IMR-90 (cell line): ENCODE measurements at regions not wholly inside any gene's neighbourhood (a gene's known extent, or its start where the extent isn't known, plus 50 kb on each side); places are given as distances from the start of the nearest gene placed in this dataset.

Source experiments
- ATAC-seq: fragments of 200-7000 bp; cut with Tn5 transposase; 2 replicates; pipeline ENCODE4 v1.9.1; 2020; ENCODE audit warnings: low read depth, mild to moderate bottlenecking, moderate library complexity
- BruUV-seq: library from RNA; stranded (reverse); fragments of 400-500 nt; replicated peaks from 2 replicates; lab custom pipeline; 2021; lab: Mats Ljungman, UMichigan
- CTCF ChIA-PET: fragments of 300-600 bp; formaldehyde crosslinking; extraction: SDS; loops from one replicate; lab custom pipeline; 2021; ENCODE audit warnings: antibody characterized with exemption; lab: Yijun Ruan, JAX
- POLR2A ChIA-PET: fragments of 300-600 bp; sonication (Branson Sonifier 250); formaldehyde crosslinking; loops from one replicate; lab custom pipeline; 2022; ENCODE audit warnings: antibody characterized with exemption; ENCODE audit not compliant: unreplicated experiment; lab: Charles Lee
- DNase-seq: peaks from one replicate; pipeline ENCODE4 v3.0.0; 2013
- H2AFZ ChIP-seq: replicated peaks from 2 replicates; pipeline ENCODE3; 2013; ENCODE audit warnings: low read length, mild to moderate bottlenecking; ENCODE audit not compliant: poor library complexity
- H2AK5ac ChIP-seq: 2 replicates; pipeline ENCODE4 v1.6.1; 2013; ENCODE audit warnings: low read depth, low read length, inconsistent platforms
- H2AK9ac ChIP-seq: replicated peaks from 2 replicates; pipeline ENCODE3; 2013; ENCODE audit warnings: mild to moderate bottlenecking, low read depth, low read length, moderate library complexity; ENCODE audit not compliant: poor library complexity
- H2BK120ac ChIP-seq: 2 replicates; pipeline ENCODE4 v1.6.1; 2013; ENCODE audit warnings: low read depth, low read length, inconsistent platforms
- H2BK15ac ChIP-seq: 3 replicates; pipeline ENCODE4 v1.6.1; 2013; ENCODE audit warnings: low read depth, low read length, inconsistent platforms
- H2BK20ac ChIP-seq: 2 replicates; pipeline ENCODE4 v1.6.1; 2013; ENCODE audit warnings: low read depth, mild to moderate bottlenecking, inconsistent platforms, low read length, moderate library complexity
- H2BK5ac ChIP-seq: 2 replicates; pipeline ENCODE4 v1.6.1; 2013; ENCODE audit warnings: mild to moderate bottlenecking, low read depth, low read length, inconsistent platforms; ENCODE audit not compliant: poor library complexity, severe bottlenecking
- H3K14ac ChIP-seq: replicated peaks from 2 replicates; pipeline ENCODE4 v1.6.1; 2013; ENCODE audit warnings: low read depth, low read length, inconsistent platforms
- H3K18ac ChIP-seq: 2 replicates; pipeline ENCODE4 v1.6.1; 2013; ENCODE audit warnings: low read depth, low read length, control low read depth
- H3K23ac ChIP-seq: 2 replicates; pipeline ENCODE4 v1.6.1; 2013; ENCODE audit warnings: low read depth, low read length, inconsistent platforms
- H3K27ac ChIP-seq: 2 replicates; pipeline ENCODE4 v1.5.1; 2013; ENCODE audit warnings: mild to moderate bottlenecking, control low read depth, low read length; ENCODE audit not compliant: insufficient read depth
- H3K27me3 ChIP-seq: 2 replicates; pipeline ENCODE4 v1.6.1; 2013; ENCODE audit warnings: low read length; ENCODE audit not compliant: control insufficient read depth, insufficient read depth
- H3K36me3 ChIP-seq: 2 replicates; pipeline ENCODE4 v1.6.1; 2013; ENCODE audit warnings: low read length, mixed read lengths; ENCODE audit not compliant: control insufficient read depth, insufficient read depth
- H3K4ac ChIP-seq: 2 replicates; pipeline ENCODE4 v1.6.1; 2013; ENCODE audit warnings: low read depth, low read length, inconsistent platforms
- H3K4me1 ChIP-seq: 2 replicates; pipeline ENCODE4 v1.6.1; 2013; ENCODE audit warnings: low read length, mixed read lengths; ENCODE audit not compliant: control insufficient read depth, insufficient read depth
- H3K4me2 ChIP-seq: 2 replicates; pipeline ENCODE4 v1.6.1; 2013; ENCODE audit warnings: low read depth, mild to moderate bottlenecking, control low read depth, low read length, moderate library complexity
- H3K4me3 ChIP-seq: 2 replicates; pipeline ENCODE4 v1.5.1; 2013; ENCODE audit warnings: low read depth, mild to moderate bottlenecking, control low read depth, low read length, moderate library complexity; ENCODE audit not compliant: insufficient read depth
- H3K56ac ChIP-seq: 2 replicates; pipeline ENCODE4 v1.6.1; 2013; ENCODE audit warnings: low read length, inconsistent platforms; ENCODE audit not compliant: insufficient read depth; ENCODE audit errors: extremely low read depth
- H3K79me1 ChIP-seq, 2 experiments: 2 replicates each; pipeline ENCODE4 v1.6.1; 2013; ENCODE audit warnings: low read length in 2 of 2, inconsistent platforms in 1 of 2, low read depth in 1 of 2
- H3K9ac ChIP-seq: 2 replicates; pipeline ENCODE4 v1.6.1; 2013; ENCODE audit warnings: low read depth, low read length, control low read depth
- H3K9me1 ChIP-seq: 2 replicates; pipeline ENCODE4 v1.6.1; 2013; ENCODE audit warnings: low read length, inconsistent platforms; ENCODE audit not compliant: insufficient read depth
- H3K9me3 ChIP-seq: 2 replicates; pipeline ENCODE4 v1.6.1; 2013; ENCODE audit warnings: low read length; ENCODE audit not compliant: control insufficient read depth, insufficient read depth
- H4K20me1 ChIP-seq: 2 replicates; pipeline ENCODE4 v1.6.1; 2013; ENCODE audit warnings: low read length, inconsistent platforms; ENCODE audit not compliant: insufficient read depth
- H4K5ac ChIP-seq: 2 replicates; pipeline ENCODE4 v1.6.1; 2013; ENCODE audit warnings: mild to moderate bottlenecking, low read depth, low read length, control low read depth
- H4K8ac ChIP-seq, 2 experiments: 2 replicates each; pipeline ENCODE4 v1.6.1; 2013; ENCODE audit warnings: low read depth in 2 of 2, low read length in 2 of 2, control low read depth in 1 of 2, inconsistent platforms in 1 of 2
- H4K91ac ChIP-seq: 2 replicates; pipeline ENCODE4 v1.6.1; 2013; ENCODE audit warnings: low read depth, low read length, inconsistent platforms; ENCODE audit not compliant: insufficient read depth
- BHLHE40 ChIP-seq: fragments of 150-350 bp; IDR thresholded peaks from 2 replicates; pipeline ENCODE4 v1.6.1; 2016; ENCODE audit warnings: mild to moderate bottlenecking, low read depth, low read length
- CEBPB ChIP-seq: IDR thresholded peaks from 2 replicates; pipeline ENCODE4 v1.6.1; 2012; ENCODE audit warnings: low read depth, low read length, improper control_type of control experiment
- MAFK ChIP-seq: IDR thresholded peaks from 2 replicates; pipeline ENCODE4 v1.6.1; 2012; ENCODE audit warnings: low read depth, low read length, improper control_type of control experiment
- MAZ ChIP-seq: IDR thresholded peaks from 2 replicates; pipeline ENCODE4 v1.6.1; 2012; ENCODE audit warnings: low read depth, mild to moderate bottlenecking, low read length, improper control_type of control experiment, moderate library complexity, borderline replicate concordance
- MXI1 ChIP-seq: IDR thresholded peaks from 2 replicates; pipeline ENCODE4 v1.6.1; 2012; ENCODE audit warnings: low read depth, mild to moderate bottlenecking, low read length, moderate library complexity, borderline replicate concordance
- NFE2L2 ChIP-seq: fragments of 150-350 bp; IDR thresholded peaks from 2 replicates; pipeline ENCODE4 v1.6.1; 2016; ENCODE audit warnings: low read depth, mild to moderate bottlenecking, low read length
- POLR2A ChIP-seq: IDR thresholded peaks from 2 replicates; pipeline ENCODE4 v1.6.1; 2012; ENCODE audit warnings: mild to moderate bottlenecking, low read depth, low read length
- WGBS, 2 experiments: methylation state at CpG; one replicate each; pipeline versions ENCODE4 v1.1.5 to v1.1.7; 2013; ENCODE audit warnings: missing lambda C conversion rate in 2 of 2; ENCODE audit not compliant: insufficient read length in 1 of 2; ENCODE audit errors: extremely low coverage in 2 of 2; 5-methylcytosine and 5-hydroxymethylcytosine counted together
- dilution Hi-C: fragments of 300-500 bp; cut with HindIII; formaldehyde crosslinking; loops from one replicate; pipeline ENCODE4 v1.14.3; 2018; ENCODE audit warnings: low sequenced_read_pairs; ENCODE audit not compliant: unreplicated experiment
- in situ Hi-C: fragments of 300-500 bp; cut with MboI; formaldehyde crosslinking; loops from 3 replicates; pipeline ENCODE4 v1.14.3; 2019; ENCODE audit warnings: low sequenced_read_pairs, inconsistent platforms, mixed read lengths
- intact Hi-C: fragments of 100-400 bp; cut with micrococcal nuclease; formaldehyde crosslinking; loops from 2 replicates; pipeline ENCODE4 v1.10.0; 2022

GRCh38 chr7:25877802-25878789 is 273.9 kb upstream of the NFE2L3 start:
- no peak overlapping the region for H2AK5ac ChIP-seq
- H3K23ac ChIP-seq, result no peak overlapping the region
- H3K4me1 ChIP-seq, result no peaks in the 10 kb centered on the region
- no peaks in the 10 kb centered on the region for H3K9me3 ChIP-seq
- no peaks in the 10 kb centered on the region for H4K20me1 ChIP-seq
- WGBS, 2 experiments, result no CpG with 5 or more reads among the region's 9 CpGs
- CTCF ChIA-PET, result no interaction called here
- peaks cover 20% of the 10 kb centered on the region for H3K27me3 ChIP-seq
- no peak overlapping the region for H3K4me2 ChIP-seq
- H3K9ac ChIP-seq, result no peak overlapping the region
- intact Hi-C loops (no loop called here), in situ Hi-C loops (no loop called here), dilution Hi-C loops (no loop called here)
- BruUV-seq, result no TSS peak
- no peaks in the 10 kb centered on the region for H3K36me3 ChIP-seq
- no peak overlapping the region for H3K4me3 ChIP-seq
- no peak overlapping the region for H3K14ac ChIP-seq
- H3K4ac ChIP-seq, result no peak overlapping the region
- H2BK15ac ChIP-seq, result no peak overlapping the region
- H2AFZ ChIP-seq, result no peak overlapping the region
- no peak overlapping the region for H2BK120ac ChIP-seq
- H4K91ac ChIP-seq, result no peak overlapping the region
- DNase-seq, result no peak
- POLR2A ChIA-PET, result no interaction called here
- no peak overlapping the region for H4K8ac ChIP-seq
- no peak overlapping the region for H2AK9ac ChIP-seq
- no peaks in the 10 kb centered on the region for H3K9me1 ChIP-seq
- TF ChIP-seq NFE2L2, result no peak
- TF ChIP-seq BHLHE40, result no peak
- no peak for TF ChIP-seq MAFK
- TF ChIP-seq POLR2A, result no peak
- no peak for TF ChIP-seq MXI1
- no peak for TF ChIP-seq MAZ
- TF ChIP-seq CEBPB, result no peak
- no peak overlapping the region for H3K56ac ChIP-seq
- no peak for ATAC-seq
- no peak overlapping the region for H4K5ac ChIP-seq
- H2BK5ac ChIP-seq, result no peak overlapping the region
- no peaks in the 10 kb centered on the region for H3K79me1 ChIP-seq
- no peak overlapping the region for H3K18ac ChIP-seq
- H3K27ac ChIP-seq, result no peak overlapping the region
- H2BK20ac ChIP-seq, result no peak overlapping the region
